ENCODE measurements at regions not wholly inside any gene's neighbourhood (a gene's known extent, or its start where the extent isn't known, plus 50 kb on each side); places are given as distances from the start of the nearest gene placed in this dataset.
A peak's percentile ranks its signal among the peaks of the same experiment; 100 is the strongest.

GRCh38 chr5:56608217-56608925, 207.0 kb upstream of the MAP3K1 start:
- no peaks in the 10 kb centered on the region for H3K79me2 ChIP-seq (ENCODE audit: insufficient read depth, low read length)
- peaks cover 7% of the 10 kb centered on the region; the same call in 1 of the 2 replicates for H3K9me3 ChIP-seq (ENCODE audit: low read length)
- no peak overlapping the region for H3K4me3 ChIP-seq (replicated peaks in 1 of 3; ENCODE audit: insufficient read depth in 1 of 3, low read depth in 2 of 3, low read length in 3 of 3)
- FAIRE-seq: no peak
- TF ChIP-seq ZBTB7A (CRISPR knock-in tag; IDR thresholded peaks at IDR 0.05) (no peak), NFE2L2 (IDR thresholded peaks at IDR 0.05; ENCODE audit: low read length) (peak; percentile 58)
- POLR2A ChIA-PET: no interaction called here
- H3K9ac ChIP-seq (ENCODE audit: insufficient read depth, low read depth, low read length): no peak overlapping the region
- H3K27me3 ChIP-seq (ENCODE audit: control insufficient read depth in 1 of 2, insufficient read depth in 2 of 2, low read length in 2 of 2): peaks cover 0 to 20% of the 10 kb centered on the region in 2 experiments; a peak in 2 of 5 replicates
- no peak overlapping the region for H3K27ac ChIP-seq (ENCODE audit: extremely low read length, insufficient read depth, low read length)
- 64% methylated on average over 6 of the region's 6 CpGs for WGBS (ENCODE audit: low lambda C conversion rate)
- H3K4me1 ChIP-seq (ENCODE audit: insufficient read depth, low read length): no peaks in the 10 kb centered on the region
- in situ Hi-C loops (cut with HindIII; ENCODE audit: extremely low pct_ligation_motif_present, low pct_unique_long_range_greater_than_20kb) (no loop called here), intact Hi-C loops (cut with micrococcal nuclease; ENCODE audit: unreplicated experiment) (no loop called here)
- H3K36me3 ChIP-seq (replicated peaks in 1 of 2; ENCODE audit: control insufficient read depth in 1 of 2, insufficient read depth in 2 of 2, low read length in 2 of 2): no peaks in the 10 kb centered on the region
- no peak for ATAC-seq
- no TSS peak for BruUV-seq (replicated peaks)
- no peak overlapping the region for H3K4me2 ChIP-seq (ENCODE audit: low read depth, low read length)
- H4K20me1 ChIP-seq (ENCODE audit: insufficient read depth, low read length): no peaks in the 10 kb centered on the region
- DNase-seq (ENCODE audit: low spot score): no peak
- CTCF ChIA-PET (ENCODE audit: low intra/inter-chr PET ratio, low total read pairs): no interaction called here
- no peak overlapping the region for H2AFZ ChIP-seq (ENCODE audit: low read length)

- no peak for DNase-seq (ENCODE audit: low spot score)
- 15% methylated on average over 4 of the region's 4 CpGs for WGBS (ENCODE audit: low lambda C conversion rate)
- ChIA-PET POLR2A (no interaction called here), CTCF (ENCODE audit: low intra/inter-chr PET ratio, low total read pairs) (no interaction called here)
- intact Hi-C loops (cut with micrococcal nuclease; ENCODE audit: unreplicated experiment) (no loop called here), in situ Hi-C loops (cut with HindIII; ENCODE audit: extremely low pct_ligation_motif_present, low pct_unique_long_range_greater_than_20kb) (no loop called here)
- no peak overlapping the region for H3K9ac ChIP-seq (ENCODE audit: insufficient read depth, low read depth, low read length)
- peaks cover 7% of the 10 kb centered on the region; the same call in 1 of the 2 replicates for H3K9me3 ChIP-seq (ENCODE audit: low read length)
- no peak overlapping the region for H3K4me2 ChIP-seq (ENCODE audit: low read depth, low read length)
- no peaks in the 10 kb centered on the region for H3K36me3 ChIP-seq (replicated peaks in 1 of 2; ENCODE audit: control insufficient read depth in 1 of 2, insufficient read depth in 2 of 2, low read length in 2 of 2)
- no peak overlapping the region for H3K27ac ChIP-seq (ENCODE audit: extremely low read length, insufficient read depth, low read length)
- H3K4me3 ChIP-seq (replicated peaks in 1 of 3; ENCODE audit: insufficient read depth in 1 of 3, low read depth in 2 of 3, low read length in 3 of 3): no peak overlapping the region
- no peak for FAIRE-seq
- H2AFZ ChIP-seq (ENCODE audit: low read length): no peak overlapping the region
- ATAC-seq: no peak
- no peaks in the 10 kb centered on the region for H3K79me2 ChIP-seq (ENCODE audit: insufficient read depth, low read length)
- no peaks in the 10 kb centered on the region for H4K20me1 ChIP-seq (ENCODE audit: insufficient read depth, low read length)
- no peaks in the 10 kb centered on the region for H3K4me1 ChIP-seq (ENCODE audit: insufficient read depth, low read length)
- H3K27me3 ChIP-seq (ENCODE audit: control insufficient read depth in 1 of 2, insufficient read depth in 2 of 2, low read length in 2 of 2): peaks cover 0 to 20% of the 10 kb centered on the region in 2 experiments; a peak in 2 of 5 replicates
- BruUV-seq (replicated peaks): no TSS peak
- TF ChIP-seq ZNF280D (CRISPR knock-in tag; IDR thresholded peaks at IDR 0.05): no peak
- no peak for TF ChIP-seq STAG1 (CRISPR knock-in tag; IDR thresholded peaks at IDR 0.05)
- TF ChIP-seq ZNF232 (CRISPR knock-in tag; IDR thresholded peaks at IDR 0.05; ENCODE audit: borderline replicate concordance): no peak
- TF ChIP-seq ARNT (IDR thresholded peaks at IDR 0.05): no peak
- TF ChIP-seq ASH2L (IDR thresholded peaks at IDR 0.05; ENCODE audit: insufficient read length, low read depth, low read length): no peak
- TF ChIP-seq GRHL1 (CRISPR knock-in tag; conservative IDR thresholded peaks at IDR 0.05): no peak
- no peak for TF ChIP-seq THAP9 (CRISPR knock-in tag; IDR thresholded peaks at IDR 0.05; ENCODE audit: borderline replicate concordance)
- no peak for TF ChIP-seq BRD4 (CRISPR knock-in tag; IDR thresholded peaks at IDR 0.05)
- TF ChIP-seq SUZ12 (IDR thresholded peaks at IDR 0.05; ENCODE audit: low read depth, low read length): no peak
Measured at GRCh38 chr5:56607551-56607950, 207.8 kb upstream of the MAP3K1 start.

All from HepG2 (cell line).